Upper lobe of left lung (tissue), 6 donors: ENCODE measurements at regions not wholly inside any gene's neighbourhood (a gene's known extent, or its start where the extent isn't known, plus 50 kb on each side); places are given as distances from the start of the nearest gene placed in this dataset.

Experiments used
- ATAC-seq, 2 donors: fragments of 200-7000 bp; cut with Tn5 transposase; one replicate each; pipeline ENCODE4 v1.9.1; 2022; ENCODE audit warnings: mild to moderate bottlenecking in 2 of 2, moderate library complexity in 2 of 2; ENCODE audit not compliant: low FRiP score in 2 of 2
- DNase-seq, 2 donors: peaks; one replicate each; pipeline ENCODE4 v3.0.0-alpha.2; 2019 to 2020
- H3K27ac ChIP-seq, 4 donors: fragments of 200-600 bp; sonication (generic); one replicate each; pipeline ENCODE4 v1.5.1; 2016 to 2019
- H3K27me3 ChIP-seq, 4 donors: fragments of 200-600 bp; sonication (generic); one replicate each; pipeline ENCODE4 v1.5.1; 2017 to 2019
- H3K36me3 ChIP-seq, 4 donors: fragments of 200-600 bp; sonication (generic); one replicate each; pipeline ENCODE4 v1.5.1; 2016 to 2019
- H3K4me1 ChIP-seq, 4 donors: fragments of 200-600 bp; sonication (generic); one replicate each; pipeline ENCODE4 v1.5.1; 2018 to 2019
- H3K4me3 ChIP-seq, 4 donors: fragments of 200-600 bp; sonication (generic); one replicate each; pipeline ENCODE4 v1.5.1; 2017 to 2019; ENCODE audit warnings: mild to moderate bottlenecking in 2 of 4, moderate library complexity in 1 of 4
- H3K9me3 ChIP-seq, 4 donors: fragments of 200-600 bp; sonication (generic); one replicate each; pipeline ENCODE4 v1.5.1; 2018 to 2019
- EP300 ChIP-seq, 4 donors: sonication (generic); formaldehyde crosslinking; IDR thresholded peaks; one replicate each; pipeline ENCODE4 v1.5.1; 2017; ENCODE audit warnings: antibody characterized with exemption in 4 of 4, control low read depth in 2 of 4
- POLR2A ChIP-seq, 4 donors: fragments of 450-650 bp; IDR thresholded peaks; one replicate each; pipeline ENCODE4 v1.5.1; 2016 to 2017; ENCODE audit warnings: antibody characterized with exemption in 4 of 4, mild to moderate bottlenecking in 2 of 4
- POLR2AphosphoS5 ChIP-seq, 2 donors: sonication (generic); formaldehyde crosslinking; IDR thresholded peaks; one replicate each; pipeline ENCODE4 v1.5.1; 2017; ENCODE audit warnings: antibody characterized with exemption in 2 of 2
- WGBS, 2 donors: methylation state at CpG; one replicate each; pipeline ENCODE4 v1.1.5; 2017 to 2018; 5-methylcytosine and 5-hydroxymethylcytosine counted together
- TF ChIP-seq, protein P1 (sequence below), 6 experiments: fragments of 450-650 bp in 4 of 6; fragments of 200-600 bp in 2 of 6; sonication (generic) in 2 of 6; IDR thresholded peaks; one replicate each; pipeline ENCODE4 v1.5.1; 2016 to 2019; ENCODE audit warnings: antibody characterized with exemption in 6 of 6
- donor health status: DM: no; HTN: no; CAD: no; lungs with moderate emphysema.
- donor health status: DM: no; HTN: yes; CAD: no; lungs with severe emphysema.

DNA sequence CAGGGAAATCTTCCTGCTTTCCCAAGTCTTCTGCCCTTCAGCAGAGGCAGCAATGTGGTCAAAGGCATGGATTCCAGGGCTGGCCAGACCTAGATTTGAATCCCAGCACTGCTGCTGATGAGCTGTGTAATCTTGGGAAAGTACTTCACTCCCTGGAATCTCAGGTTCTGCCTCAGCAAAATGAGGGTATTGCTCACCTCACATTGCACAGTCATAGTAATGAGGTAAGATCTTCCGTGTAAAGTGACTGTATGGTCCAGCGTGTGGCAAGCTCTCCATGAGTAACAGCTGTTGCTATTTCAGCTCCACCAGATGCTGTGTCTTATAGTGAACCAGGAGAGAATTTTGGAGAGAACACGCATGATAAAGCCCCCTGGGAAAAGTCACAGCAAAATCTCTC lies 56.1 kb upstream of the F3 start:
- WGBS, 2 donors = 82 to 92% methylated on average over 3 of the region's 3 CpGs
- H3K27ac ChIP-seq = no peak overlapping the region
- DNase-seq (no peak), ATAC-seq (no peak)
- peaks cover 2 to 14% (median 13%) of the 10 kb centered on the region in 4 donors for H3K4me1 ChIP-seq
- no peaks in the 10 kb centered on the region for H3K9me3 ChIP-seq
- H3K4me3 ChIP-seq = no peak overlapping the region
- TF ChIP-seq POLR2AphosphoS5 (IDR thresholded peaks at IDR 0.05) (no peak), EP300 (IDR thresholded peaks at IDR 0.05) (no peak), POLR2A (IDR thresholded peaks at IDR 0.05) (no peak)
- TF ChIP-seq, protein P1, sequence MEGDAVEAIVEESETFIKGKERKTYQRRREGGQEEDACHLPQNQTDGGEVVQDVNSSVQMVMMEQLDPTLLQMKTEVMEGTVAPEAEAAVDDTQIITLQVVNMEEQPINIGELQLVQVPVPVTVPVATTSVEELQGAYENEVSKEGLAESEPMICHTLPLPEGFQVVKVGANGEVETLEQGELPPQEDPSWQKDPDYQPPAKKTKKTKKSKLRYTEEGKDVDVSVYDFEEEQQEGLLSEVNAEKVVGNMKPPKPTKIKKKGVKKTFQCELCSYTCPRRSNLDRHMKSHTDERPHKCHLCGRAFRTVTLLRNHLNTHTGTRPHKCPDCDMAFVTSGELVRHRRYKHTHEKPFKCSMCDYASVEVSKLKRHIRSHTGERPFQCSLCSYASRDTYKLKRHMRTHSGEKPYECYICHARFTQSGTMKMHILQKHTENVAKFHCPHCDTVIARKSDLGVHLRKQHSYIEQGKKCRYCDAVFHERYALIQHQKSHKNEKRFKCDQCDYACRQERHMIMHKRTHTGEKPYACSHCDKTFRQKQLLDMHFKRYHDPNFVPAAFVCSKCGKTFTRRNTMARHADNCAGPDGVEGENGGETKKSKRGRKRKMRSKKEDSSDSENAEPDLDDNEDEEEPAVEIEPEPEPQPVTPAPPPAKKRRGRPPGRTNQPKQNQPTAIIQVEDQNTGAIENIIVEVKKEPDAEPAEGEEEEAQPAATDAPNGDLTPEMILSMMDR (IDR thresholded peaks at IDR 0.05) = no peak
- H3K27me3 ChIP-seq = no peaks in the 10 kb centered on the region
- no peaks in the 10 kb centered on the region for H3K36me3 ChIP-seq

DNA sequence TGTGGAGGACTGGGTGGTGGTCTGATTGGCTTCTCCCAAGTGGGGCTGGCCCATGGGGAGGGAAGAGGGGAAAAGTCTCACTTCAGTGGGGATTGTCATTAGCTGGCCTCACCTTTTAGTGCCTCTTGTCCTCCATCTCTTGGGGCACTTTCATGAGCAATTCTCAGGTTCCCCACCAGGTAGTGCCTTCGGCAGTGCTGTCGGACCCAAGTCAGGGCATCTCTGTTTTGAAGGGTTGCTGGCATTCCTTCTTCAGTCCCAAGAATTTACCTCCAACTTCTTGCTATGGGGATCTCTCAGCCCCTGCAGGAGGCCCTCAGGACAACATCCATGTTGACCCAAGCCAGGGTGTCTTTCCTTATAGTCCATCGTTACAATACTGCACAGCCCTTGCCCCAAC lies 54.7 kb upstream of the F3 start:
- Histone ChIP-seq H3K4me3 (no peak overlapping the region), H3K36me3 (no peaks in the 10 kb centered on the region), H3K9me3 (no peaks in the 10 kb centered on the region), H3K4me1 (peaks cover 0 to 6% (median 4%) of the 10 kb centered on the region in 4 donors), H3K27ac (no peak overlapping the region), H3K27me3 (no peaks in the 10 kb centered on the region)
- no peak for ATAC-seq
- TF ChIP-seq POLR2A (IDR thresholded peaks at IDR 0.05) (no peak), POLR2AphosphoS5 (IDR thresholded peaks at IDR 0.05) (no peak), EP300 (IDR thresholded peaks at IDR 0.05) (no peak)
- TF ChIP-seq, protein P1 (IDR thresholded peaks at IDR 0.05) = no peak
- WGBS, 2 donors = 93 to 100% methylated on average over 2 to 3 of the region's 3 CpGs
- DNase-seq = no peak

DNA sequence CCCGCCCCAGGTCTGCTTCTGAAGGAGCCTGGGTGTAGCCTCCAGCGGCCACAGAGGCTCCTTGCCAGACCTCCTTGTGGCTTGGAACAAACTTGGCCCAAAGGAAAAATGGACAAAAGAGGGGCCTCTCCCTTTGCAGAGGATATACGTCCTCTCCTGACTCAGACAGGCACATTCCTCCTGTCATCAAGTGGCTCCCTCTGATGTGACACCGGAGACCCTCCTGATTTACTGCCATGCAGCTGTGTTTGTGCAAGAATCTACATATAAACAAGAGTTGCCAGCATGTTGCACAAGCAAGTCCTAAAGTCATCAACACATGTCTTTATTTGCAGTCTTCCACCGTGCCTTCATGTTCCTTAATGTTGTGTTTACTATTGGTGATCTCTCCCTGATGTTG lies 54.1 kb upstream of the F3 start:
- no peak overlapping the region for H3K27ac ChIP-seq
- no peak overlapping the region for H3K4me3 ChIP-seq
- H3K4me1 ChIP-seq = peaks cover 0 to 8% (median 4%) of the 10 kb centered on the region in 4 donors
- 32 to 50% methylated on average over 2 to 5 of the region's 5 CpGs for WGBS, 2 donors
- no peaks in the 10 kb centered on the region for H3K9me3 ChIP-seq
- TF ChIP-seq POLR2A (IDR thresholded peaks at IDR 0.05) (no peak), EP300 (IDR thresholded peaks at IDR 0.05) (no peak), POLR2AphosphoS5 (IDR thresholded peaks at IDR 0.05) (no peak)
- TF ChIP-seq, protein P1 (IDR thresholded peaks at IDR 0.05) = no peak
- ATAC-seq = no peak
- H3K36me3 ChIP-seq = no peaks in the 10 kb centered on the region
- no peaks in the 10 kb centered on the region for H3K27me3 ChIP-seq
- peak in 1 of 2 donors; percentile 40 for DNase-seq

DNA sequence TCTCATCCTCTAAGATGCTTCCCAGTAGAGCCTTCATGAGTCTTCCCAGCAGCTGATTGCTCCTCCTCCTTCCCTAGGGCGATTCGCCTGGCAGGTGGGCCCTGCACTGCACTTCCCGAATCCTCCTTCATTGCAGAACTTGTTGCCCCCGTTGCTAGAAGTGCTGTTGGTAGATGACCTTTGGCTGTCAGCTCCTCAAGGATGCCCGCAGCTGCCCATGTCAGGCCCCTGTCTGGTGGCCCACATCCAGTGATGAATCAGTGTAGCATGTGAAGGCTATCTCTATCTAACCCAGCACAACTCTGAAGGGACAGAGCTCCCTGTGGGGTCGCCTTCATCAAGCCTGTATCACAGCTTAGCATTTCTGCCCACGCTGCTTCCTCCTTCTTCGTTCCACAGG lies 52.1 kb upstream of the F3 start:
- peak in 1 of 2 donors; percentile 22 for DNase-seq
- Histone ChIP-seq H3K36me3 (no peaks in the 10 kb centered on the region), H3K4me1 (peaks cover 0 to 8% (median 0%) of the 10 kb centered on the region in 4 donors), H3K27me3 (no peaks in the 10 kb centered on the region), H3K9me3 (no peaks in the 10 kb centered on the region), H3K27ac (no peak overlapping the region), H3K4me3 (no peak overlapping the region)
- TF ChIP-seq EP300 (IDR thresholded peaks at IDR 0.05) (no peak), POLR2AphosphoS5 (IDR thresholded peaks at IDR 0.05) (no peak), POLR2A (IDR thresholded peaks at IDR 0.05) (no peak)
- TF ChIP-seq, protein P1 (IDR thresholded peaks at IDR 0.05) = no peak
- WGBS, 2 donors = 80 to 82% methylated on average over 7 to 8 of the region's 8 CpGs
- no peak for ATAC-seq

DNA sequence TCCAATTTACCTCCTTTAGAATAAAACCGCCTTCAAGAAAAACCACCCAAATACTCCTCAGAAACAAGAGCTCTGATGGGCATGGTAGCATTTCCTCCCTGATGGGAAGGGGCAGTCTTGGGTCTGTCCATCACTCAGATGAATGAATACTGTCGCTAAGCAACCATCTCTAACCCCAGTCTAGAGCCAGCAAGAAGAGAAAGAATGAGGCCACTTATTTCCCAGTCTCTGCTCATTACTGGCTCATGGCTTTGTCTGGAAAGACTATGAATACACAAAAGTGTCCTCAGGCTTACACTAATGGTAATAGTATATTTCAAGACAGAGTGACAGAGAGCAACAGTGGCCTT lies 51.0 kb upstream of the F3 start:
- ATAC-seq (no peak), DNase-seq (no peak)
- no peak overlapping the region for H3K27ac ChIP-seq
- no peaks in the 10 kb centered on the region for H3K36me3 ChIP-seq
- H3K4me1 ChIP-seq = peaks cover 0 to 8% (median 0%) of the 10 kb centered on the region in 4 donors
- 98 to 100% methylated on average over 2 of the region's 2 CpGs for WGBS, 2 donors
- H3K27me3 ChIP-seq = no peaks in the 10 kb centered on the region
- no peak for TF ChIP-seq EP300 (IDR thresholded peaks at IDR 0.05)
- no peak for TF ChIP-seq POLR2AphosphoS5 (IDR thresholded peaks at IDR 0.05)
- TF ChIP-seq POLR2A (IDR thresholded peaks at IDR 0.05) = no peak
- TF ChIP-seq, protein P1 (IDR thresholded peaks at IDR 0.05) = no peak
- no peak overlapping the region for H3K4me3 ChIP-seq
- no peaks in the 10 kb centered on the region for H3K9me3 ChIP-seq
